OCI-M2 (cell line): ENCODE measurements at regions not wholly inside any gene's neighbourhood (a gene's known extent, or its start where the extent isn't known, plus 50 kb on each side); places are given as distances from the start of the nearest gene placed in this dataset.

ENCODE experiments used
- DNase-seq: peaks from one replicate; lab custom pipeline; 2025; ENCODE audit not compliant: unreplicated experiment; lab: John Stamatoyannopoulos, UW

GRCh38 chr20:37643400-37643799 is 50.4 kb upstream of the CTNNBL1 start:
- no peak for DNase-seq

- DNase-seq = no peak
These were observed 51.6 kb upstream of the CTNNBL1 start for GRCh38 chr20:37642246-37642645.

- no peak for DNase-seq
These were observed 52.9 kb upstream of the CTNNBL1 start for GRCh38 chr20:37640600-37641561.

- no peak for DNase-seq
These were observed 55.3 kb upstream of the CTNNBL1 start for GRCh38 chr20:37638527-37638926.

GRCh38 chr20:37636977-37637376 is 56.9 kb upstream of the CTNNBL1 start:
- no peak for DNase-seq

GRCh38 chr20:37636212-37636975 is 57.4 kb upstream of the CTNNBL1 start:
- DNase-seq = no peak

GRCh38 chr20:37630993-37631392 is 62.8 kb upstream of the CTNNBL1 start:
- DNase-seq = no peak

- DNase-seq = no peak
These were observed 63.7 kb upstream of the CTNNBL1 start for GRCh38 chr20:37630166-37630565.

- no peak for DNase-seq
These were observed 66.1 kb upstream of the CTNNBL1 start for GRCh38 chr20:37627767-37628130.

GRCh38 chr20:37627060-37627766 is 66.6 kb upstream of the CTNNBL1 start:
- DNase-seq = peak; percentile 22

GRCh38 chr20:37624963-37625362 is 68.9 kb upstream of the CTNNBL1 start:
- DNase-seq = no peak

- no peak for DNase-seq
These were observed 71.1 kb upstream of the CTNNBL1 start for GRCh38 chr20:37622728-37623127.

GRCh38 chr20:37619496-37619895 is 74.3 kb upstream of the CTNNBL1 start:
- no peak for DNase-seq

GRCh38 chr20:37616110-37616425 is 77.8 kb upstream of the CTNNBL1 start:
- DNase-seq = no peak

- DNase-seq = no peak
These were observed 78.3 kb upstream of the CTNNBL1 start for GRCh38 chr20:37615340-37616109.

- DNase-seq = no peak
These were observed 82.0 kb upstream of the CTNNBL1 start for GRCh38 chr20:37611852-37612251.

- no peak for DNase-seq
These were observed 82.5 kb upstream of the CTNNBL1 start for GRCh38 chr20:37611346-37611745.

GRCh38 chr20:37610203-37610798 is 82.6 kb upstream of the BLCAP start:
- DNase-seq = no peak

- DNase-seq = no peak
These were observed 75.0 kb upstream of the BLCAP start for GRCh38 chr20:37602634-37603033.

GRCh38 chr20:37600486-37600885 is 72.8 kb upstream of the BLCAP start:
- no peak for DNase-seq
